CD4-positive, alpha-beta T cell treated with Interleukin-10 for 1 hour (primary cell): ENCODE measurements at regions not wholly inside any gene's neighbourhood (a gene's known extent, or its start where the extent isn't known, plus 50 kb on each side); places are given as distances from the start of the nearest gene placed in this dataset.

ENCODE experiments used
- DNase-seq: peaks from one replicate; pipeline ENCODE4 v3.0.0-alpha.2; 2020

- DNase-seq, result no peak
Observed at GRCh38 chr17:33519692-33520091, 226.6 kb upstream of the ASIC2 start.

- DNase-seq, result peak; percentile 14
Observed at GRCh38 chr17:33520426-33521330, 227.6 kb upstream of the ASIC2 start.

- DNase-seq, result no peak
Observed at GRCh38 chr17:33521784-33522183, 228.7 kb upstream of the ASIC2 start.

- no peak for DNase-seq
Observed at GRCh38 chr17:33522623-33523022, 229.5 kb upstream of the ASIC2 start.

GRCh38 chr17:33523577-33523981 is 230.5 kb upstream of the ASIC2 start:
- no peak for DNase-seq

- no peak for DNase-seq
Observed at GRCh38 chr17:33525186-33525585, 232.1 kb upstream of the ASIC2 start.

- no peak for DNase-seq
Observed at GRCh38 chr17:33526717-33527116, 233.6 kb upstream of the ASIC2 start.

GRCh38 chr17:33527290-33527689 is 234.2 kb upstream of the ASIC2 start:
- no peak for DNase-seq

- no peak for DNase-seq
Observed at GRCh38 chr17:33528846-33529245, 235.8 kb upstream of the ASIC2 start.

- no peak for DNase-seq
Observed at GRCh38 chr17:33529816-33530215, 236.7 kb upstream of the ASIC2 start.

- DNase-seq, result no peak
Observed at GRCh38 chr17:33531311-33531710, 238.2 kb upstream of the ASIC2 start.

GRCh38 chr17:33534087-33534486 is 241.0 kb upstream of the ASIC2 start:
- DNase-seq, result no peak

GRCh38 chr17:33545124-33545523 is 252.0 kb upstream of the ASIC2 start:
- no peak for DNase-seq

- no peak for DNase-seq
Observed at GRCh38 chr17:33550261-33550660, 257.2 kb upstream of the ASIC2 start.

- DNase-seq, result no peak
Observed at GRCh38 chr17:33551075-33551474, 258.0 kb upstream of the ASIC2 start.

GRCh38 chr17:33551911-33552310 is 258.8 kb upstream of the ASIC2 start:
- DNase-seq, result no peak

- no peak for DNase-seq
Observed at GRCh38 chr17:33560165-33560564, 267.1 kb upstream of the ASIC2 start.

- DNase-seq, result no peak
Observed at GRCh38 chr17:33560871-33561270, 267.8 kb upstream of the ASIC2 start.

- DNase-seq, result no peak
Observed at GRCh38 chr17:33561569-33562334, 268.7 kb upstream of the ASIC2 start.

- no peak for DNase-seq
Observed at GRCh38 chr17:33562792-33563191, 269.7 kb upstream of the ASIC2 start.

- DNase-seq, result no peak
Observed at GRCh38 chr17:33564146-33564545, 271.1 kb upstream of the ASIC2 start.

- DNase-seq, result no peak
Observed at GRCh38 chr17:33567223-33567622, 274.1 kb upstream of the ASIC2 start.

GRCh38 chr17:33572615-33573014 is 279.5 kb upstream of the ASIC2 start:
- DNase-seq, result no peak

GRCh38 chr17:33574942-33575445 is 281.9 kb upstream of the ASIC2 start:
- DNase-seq, result no peak
